HG03159 (cell line): ENCODE measurements at regions not wholly inside any gene's neighbourhood (a gene's known extent, or its start where the extent isn't known, plus 50 kb on each side); places are given as distances from the start of the nearest gene placed in this dataset.

ENCODE experiments used
- ATAC-seq: cut with Tn5 transposase; IDR thresholded peaks from one replicate; pipeline ENCODE4 v1.9.1; 2021; ENCODE audit warnings: mild to moderate bottlenecking, moderate library complexity; ENCODE audit not compliant: unreplicated experiment

GRCh38 chr5:103617090-103617489 is 54.5 kb upstream of the NUDT12 start:
- ATAC-seq, result no peak

DNA sequence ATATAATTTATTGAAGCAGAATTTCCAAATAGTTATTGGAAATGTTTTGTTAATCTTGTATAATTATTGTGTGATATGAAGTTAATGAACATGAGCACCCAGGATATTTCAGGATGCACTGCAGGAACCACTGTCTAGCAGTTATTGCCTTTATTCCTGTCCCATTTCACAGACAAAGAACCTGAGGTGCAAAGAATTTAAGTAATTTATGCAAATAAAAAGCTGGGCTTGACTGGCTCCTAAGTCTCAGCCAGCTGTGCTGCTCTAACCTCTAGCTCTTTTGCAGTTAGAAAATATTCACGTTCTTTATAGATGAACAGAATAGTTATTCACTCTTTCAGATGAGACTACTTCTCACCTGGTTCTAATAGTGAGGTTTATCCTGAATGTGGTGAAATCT is 50.0 kb upstream of the NUDT12 start:
- no peak for ATAC-seq
